ENCODE measurements at regions not wholly inside any gene's neighbourhood (a gene's known extent, or its start where the extent isn't known, plus 50 kb on each side); places are given as distances from the start of the nearest gene placed in this dataset.

DNA sequence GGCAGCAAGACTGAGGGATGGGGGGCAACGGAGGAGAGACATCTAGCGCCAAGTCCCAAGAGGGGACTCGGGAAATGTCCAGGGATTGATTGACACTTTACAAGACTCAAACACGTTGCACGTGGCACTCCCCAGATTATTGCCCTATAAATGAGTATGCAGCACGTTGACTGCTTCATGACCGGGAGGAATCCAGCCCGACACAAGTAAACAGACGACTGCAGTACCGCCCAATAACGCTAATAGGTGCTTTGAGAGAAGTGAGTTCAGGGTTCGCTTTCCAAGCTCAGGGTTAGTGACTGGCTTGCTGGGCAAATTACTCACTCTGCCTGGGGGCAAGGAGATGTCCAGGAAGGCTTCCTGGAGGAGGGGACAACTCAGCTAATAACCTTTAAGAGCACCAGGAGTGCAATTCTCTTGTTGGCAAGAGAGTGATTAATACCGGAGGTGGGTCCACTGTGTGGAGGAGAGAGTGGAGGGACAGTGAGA, 73.3 kb upstream of the MYL10 start:
- TF ChIP-seq MXD4 (CRISPR knock-in tag; IDR thresholded peaks at IDR 0.05; ENCODE audit: borderline replicate concordance): no peak
- no peak for TF ChIP-seq NFATC4 (CRISPR knock-in tag; IDR thresholded peaks at IDR 0.05)
- TF ChIP-seq, protein P1, sequence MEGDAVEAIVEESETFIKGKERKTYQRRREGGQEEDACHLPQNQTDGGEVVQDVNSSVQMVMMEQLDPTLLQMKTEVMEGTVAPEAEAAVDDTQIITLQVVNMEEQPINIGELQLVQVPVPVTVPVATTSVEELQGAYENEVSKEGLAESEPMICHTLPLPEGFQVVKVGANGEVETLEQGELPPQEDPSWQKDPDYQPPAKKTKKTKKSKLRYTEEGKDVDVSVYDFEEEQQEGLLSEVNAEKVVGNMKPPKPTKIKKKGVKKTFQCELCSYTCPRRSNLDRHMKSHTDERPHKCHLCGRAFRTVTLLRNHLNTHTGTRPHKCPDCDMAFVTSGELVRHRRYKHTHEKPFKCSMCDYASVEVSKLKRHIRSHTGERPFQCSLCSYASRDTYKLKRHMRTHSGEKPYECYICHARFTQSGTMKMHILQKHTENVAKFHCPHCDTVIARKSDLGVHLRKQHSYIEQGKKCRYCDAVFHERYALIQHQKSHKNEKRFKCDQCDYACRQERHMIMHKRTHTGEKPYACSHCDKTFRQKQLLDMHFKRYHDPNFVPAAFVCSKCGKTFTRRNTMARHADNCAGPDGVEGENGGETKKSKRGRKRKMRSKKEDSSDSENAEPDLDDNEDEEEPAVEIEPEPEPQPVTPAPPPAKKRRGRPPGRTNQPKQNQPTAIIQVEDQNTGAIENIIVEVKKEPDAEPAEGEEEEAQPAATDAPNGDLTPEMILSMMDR (IDR thresholded peaks at IDR 0.05): no peak
- TF ChIP-seq, protein P2, sequence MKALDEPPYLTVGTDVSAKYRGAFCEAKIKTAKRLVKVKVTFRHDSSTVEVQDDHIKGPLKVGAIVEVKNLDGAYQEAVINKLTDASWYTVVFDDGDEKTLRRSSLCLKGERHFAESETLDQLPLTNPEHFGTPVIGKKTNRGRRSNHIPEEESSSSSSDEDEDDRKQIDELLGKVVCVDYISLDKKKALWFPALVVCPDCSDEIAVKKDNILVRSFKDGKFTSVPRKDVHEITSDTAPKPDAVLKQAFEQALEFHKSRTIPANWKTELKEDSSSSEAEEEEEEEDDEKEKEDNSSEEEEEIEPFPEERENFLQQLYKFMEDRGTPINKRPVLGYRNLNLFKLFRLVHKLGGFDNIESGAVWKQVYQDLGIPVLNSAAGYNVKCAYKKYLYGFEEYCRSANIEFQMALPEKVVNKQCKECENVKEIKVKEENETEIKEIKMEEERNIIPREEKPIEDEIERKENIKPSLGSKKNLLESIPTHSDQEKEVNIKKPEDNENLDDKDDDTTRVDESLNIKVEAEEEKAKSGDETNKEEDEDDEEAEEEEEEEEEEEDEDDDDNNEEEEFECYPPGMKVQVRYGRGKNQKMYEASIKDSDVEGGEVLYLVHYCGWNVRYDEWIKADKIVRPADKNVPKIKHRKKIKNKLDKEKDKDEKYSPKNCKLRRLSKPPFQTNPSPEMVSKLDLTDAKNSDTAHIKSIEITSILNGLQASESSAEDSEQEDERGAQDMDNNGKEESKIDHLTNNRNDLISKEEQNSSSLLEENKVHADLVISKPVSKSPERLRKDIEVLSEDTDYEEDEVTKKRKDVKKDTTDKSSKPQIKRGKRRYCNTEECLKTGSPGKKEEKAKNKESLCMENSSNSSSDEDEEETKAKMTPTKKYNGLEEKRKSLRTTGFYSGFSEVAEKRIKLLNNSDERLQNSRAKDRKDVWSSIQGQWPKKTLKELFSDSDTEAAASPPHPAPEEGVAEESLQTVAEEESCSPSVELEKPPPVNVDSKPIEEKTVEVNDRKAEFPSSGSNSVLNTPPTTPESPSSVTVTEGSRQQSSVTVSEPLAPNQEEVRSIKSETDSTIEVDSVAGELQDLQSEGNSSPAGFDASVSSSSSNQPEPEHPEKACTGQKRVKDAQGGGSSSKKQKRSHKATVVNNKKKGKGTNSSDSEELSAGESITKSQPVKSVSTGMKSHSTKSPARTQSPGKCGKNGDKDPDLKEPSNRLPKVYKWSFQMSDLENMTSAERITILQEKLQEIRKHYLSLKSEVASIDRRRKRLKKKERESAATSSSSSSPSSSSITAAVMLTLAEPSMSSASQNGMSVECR (CRISPR knock-in tag; IDR thresholded peaks at IDR 0.05; ENCODE audit: borderline replicate concordance): no peak
- TF ChIP-seq SMAD4 (CRISPR knock-in tag; IDR thresholded peaks at IDR 0.05): no peak
- no peak for TF ChIP-seq MYBL2 (CRISPR knock-in tag; IDR thresholded peaks at IDR 0.05)
- TF ChIP-seq JUN (CRISPR knock-in tag; IDR thresholded peaks at IDR 0.05): no peak
- TF ChIP-seq IRF2 (CRISPR knock-in tag; IDR thresholded peaks at IDR 0.05; ENCODE audit: borderline replicate concordance, low read depth): no peak
- TF ChIP-seq TEAD4 (CRISPR knock-in tag; IDR thresholded peaks at IDR 0.05): no peak
- TF ChIP-seq, protein P3, sequence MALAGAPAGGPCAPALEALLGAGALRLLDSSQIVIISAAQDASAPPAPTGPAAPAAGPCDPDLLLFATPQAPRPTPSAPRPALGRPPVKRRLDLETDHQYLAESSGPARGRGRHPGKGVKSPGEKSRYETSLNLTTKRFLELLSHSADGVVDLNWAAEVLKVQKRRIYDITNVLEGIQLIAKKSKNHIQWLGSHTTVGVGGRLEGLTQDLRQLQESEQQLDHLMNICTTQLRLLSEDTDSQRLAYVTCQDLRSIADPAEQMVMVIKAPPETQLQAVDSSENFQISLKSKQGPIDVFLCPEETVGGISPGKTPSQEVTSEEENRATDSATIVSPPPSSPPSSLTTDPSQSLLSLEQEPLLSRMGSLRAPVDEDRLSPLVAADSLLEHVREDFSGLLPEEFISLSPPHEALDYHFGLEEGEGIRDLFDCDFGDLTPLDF (CRISPR knock-in tag; IDR thresholded peaks at IDR 0.05): no peak
